T47D (cell line): ENCODE measurements at regions not wholly inside any gene's neighbourhood (a gene's known extent, or its start where the extent isn't known, plus 50 kb on each side); places are given as distances from the start of the nearest gene placed in this dataset.

Source experiments
- DNase-seq, 2 experiments: peaks; one replicate each; pipeline versions ENCODE4 v3.0.0 to v3.0.0-alpha.2; 2011 to 2012; ENCODE audit warnings: low read depth in 1 of 2, low spot score in 1 of 2
- JUND ChIP-seq: IDR thresholded peaks from 2 replicates; pipeline ENCODE4 v1.6.1; 2012; ENCODE audit warnings: low read depth
- in situ Hi-C: cut with HindIII; loops from 2 replicates; pipeline ENCODE4 v1.10.0; 2016; ENCODE audit warnings: low sequenced_read_pairs, low pct_unique_long_range_greater_than_20kb

GRCh38 chr11:112776834-112777233 is 184.4 kb upstream of the NCAM1 start:
- no peak for DNase-seq
- in situ Hi-C loops = no loop called here
- no peak for TF ChIP-seq JUND

GRCh38 chr11:112777283-112777751 is 183.9 kb upstream of the NCAM1 start:
- no peak for DNase-seq
- TF ChIP-seq JUND = no peak
- in situ Hi-C loops = no loop called here

GRCh38 chr11:112778091-112778876 is 182.9 kb upstream of the NCAM1 start:
- TF ChIP-seq JUND = no peak
- in situ Hi-C loops = no loop called here
- DNase-seq = no peak

GRCh38 chr11:112778877-112779266 is 182.3 kb upstream of the NCAM1 start:
- no peak for TF ChIP-seq JUND
- in situ Hi-C loops = no loop called here
- no peak for DNase-seq

GRCh38 chr11:112780351-112781087 is 180.7 kb upstream of the NCAM1 start:
- no peak for DNase-seq
- in situ Hi-C loops = no loop called here
- no peak for TF ChIP-seq JUND

- in situ Hi-C loops = no loop called here
- no peak for TF ChIP-seq JUND
- DNase-seq = no peak
Measured at GRCh38 chr11:112783945-112784322, 177.3 kb upstream of the NCAM1 start.

GRCh38 chr11:112784323-112785073 is 176.7 kb upstream of the NCAM1 start:
- no peak for DNase-seq
- in situ Hi-C loops = no loop called here
- TF ChIP-seq JUND = no peak

GRCh38 chr11:112785149-112785548 is 176.1 kb upstream of the NCAM1 start:
- TF ChIP-seq JUND = no peak
- in situ Hi-C loops = no loop called here
- DNase-seq = no peak

GRCh38 chr11:112785719-112786118 is 175.5 kb upstream of the NCAM1 start:
- no peak for DNase-seq
- in situ Hi-C loops = no loop called here
- no peak for TF ChIP-seq JUND

GRCh38 chr11:112786196-112786595 is 175.0 kb upstream of the NCAM1 start:
- no peak for TF ChIP-seq JUND
- in situ Hi-C loops = no loop called here
- no peak for DNase-seq

- in situ Hi-C loops = no loop called here
- no peak for TF ChIP-seq JUND
- DNase-seq = no peak
Measured at GRCh38 chr11:112786886-112787530, 174.2 kb upstream of the NCAM1 start.

GRCh38 chr11:112789481-112789880 is 171.7 kb upstream of the NCAM1 start:
- TF ChIP-seq JUND = no peak
- in situ Hi-C loops = no loop called here
- DNase-seq = no peak
